Fibroblast of skin of scalp (primary cell): ENCODE measurements at regions not wholly inside any gene's neighbourhood (a gene's known extent, or its start where the extent isn't known, plus 50 kb on each side); places are given as distances from the start of the nearest gene placed in this dataset.

Experiments used
- DNase-seq: peaks from one replicate; pipeline ENCODE4 v3.0.0-alpha.2; 2013

- no peak for DNase-seq
These were observed 54.5 kb upstream of the ANKFN1 start for GRCh38 chr17:56098746-56099145.

GRCh38 chr17:56099649-56100048 is 53.6 kb upstream of the ANKFN1 start:
- DNase-seq, result peak; percentile 2
